DLD1 (cell line): ENCODE measurements at regions not wholly inside any gene's neighbourhood (a gene's known extent, or its start where the extent isn't known, plus 50 kb on each side); places are given as distances from the start of the nearest gene placed in this dataset.

Experiments used
- in situ Hi-C: cut with HindIII; loops from 2 replicates; pipeline ENCODE4 v1.10.0; 2017; ENCODE audit warnings: low sequenced_read_pairs

- in situ Hi-C loops: no loop called here
Observed at GRCh38 chr4:181157647-181158046, 1085.6 kb upstream of the TENM3 start.

DNA sequence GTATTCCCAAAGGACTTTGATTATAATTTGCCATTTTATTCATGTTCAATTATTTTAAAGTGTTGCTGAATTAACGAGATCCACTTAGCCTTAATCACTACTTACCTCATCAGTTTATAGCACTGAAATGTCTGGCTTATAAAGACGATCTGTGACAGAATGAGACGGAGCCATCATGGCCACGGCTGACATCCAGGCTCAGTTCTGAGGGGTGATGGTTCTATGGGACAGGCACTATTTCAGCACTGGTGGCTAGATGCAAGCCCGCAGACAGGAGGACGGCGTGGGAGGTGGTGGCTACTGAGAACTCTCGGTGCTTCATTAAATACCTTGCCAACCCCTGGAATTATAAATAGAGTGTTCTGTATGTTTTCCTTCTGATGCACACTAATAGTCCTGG is 1084.2 kb upstream of the TENM3 start:
- in situ Hi-C loops: no loop called here

DNA sequence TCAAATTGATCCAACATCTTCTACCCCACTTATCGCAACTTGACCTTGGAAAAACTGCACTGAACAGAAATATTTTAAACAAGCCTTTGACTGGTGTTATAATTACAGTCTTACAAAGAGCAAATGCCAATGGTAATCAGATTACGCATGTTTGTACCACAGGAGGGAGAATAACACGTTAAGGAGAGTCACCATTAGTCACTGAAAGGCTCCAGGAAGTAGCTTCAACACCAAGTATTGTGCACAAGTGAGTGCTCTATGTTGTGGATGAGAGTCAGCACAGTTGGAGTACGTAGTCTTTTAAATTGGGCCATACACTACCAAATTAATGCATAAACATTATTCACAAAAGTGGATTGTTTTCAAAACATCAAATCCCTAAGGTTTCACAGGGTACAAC is 1081.5 kb upstream of the TENM3 start:
- in situ Hi-C loops: no loop called here

GRCh38 chr4:181162266-181162665 is 1080.9 kb upstream of the TENM3 start:
- in situ Hi-C loops: no loop called here

GRCh38 chr4:181162676-181163075 is 1080.5 kb upstream of the TENM3 start:
- in situ Hi-C loops: no loop called here

DNA sequence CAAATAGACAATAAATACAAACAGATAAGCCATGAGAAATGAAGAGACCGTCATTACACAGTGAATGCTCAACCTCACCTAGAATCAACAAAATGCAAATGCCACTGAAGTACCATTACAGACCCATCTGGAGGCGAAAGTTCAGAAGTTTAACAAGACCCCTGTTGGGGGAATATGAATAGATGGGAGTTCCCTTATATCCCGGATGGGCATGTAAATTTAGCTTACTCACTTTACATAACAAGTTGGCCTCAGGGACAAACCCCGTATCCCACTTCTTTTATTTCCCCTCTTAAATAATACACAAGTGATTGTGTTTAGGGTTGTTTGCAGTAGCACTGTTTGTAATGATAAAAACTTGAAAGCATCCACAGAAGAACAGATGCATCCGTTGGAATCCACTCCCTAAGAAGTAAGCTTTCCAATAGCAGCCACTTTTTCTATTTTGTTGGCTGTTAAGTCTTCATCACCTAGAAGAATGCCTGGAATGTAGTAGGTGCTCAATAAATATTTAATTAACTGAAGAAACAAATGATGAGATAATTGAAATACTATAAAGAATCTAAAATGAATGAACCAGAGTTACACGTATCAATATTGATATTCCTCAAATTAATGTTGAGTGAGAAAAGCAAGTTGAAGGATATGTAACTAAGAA is 1076.3 kb upstream of the TENM3 start:
- in situ Hi-C loops: no loop called here

- in situ Hi-C loops: no loop called here
Observed at GRCh38 chr4:181168011-181168805, 1075.0 kb upstream of the TENM3 start.

DNA sequence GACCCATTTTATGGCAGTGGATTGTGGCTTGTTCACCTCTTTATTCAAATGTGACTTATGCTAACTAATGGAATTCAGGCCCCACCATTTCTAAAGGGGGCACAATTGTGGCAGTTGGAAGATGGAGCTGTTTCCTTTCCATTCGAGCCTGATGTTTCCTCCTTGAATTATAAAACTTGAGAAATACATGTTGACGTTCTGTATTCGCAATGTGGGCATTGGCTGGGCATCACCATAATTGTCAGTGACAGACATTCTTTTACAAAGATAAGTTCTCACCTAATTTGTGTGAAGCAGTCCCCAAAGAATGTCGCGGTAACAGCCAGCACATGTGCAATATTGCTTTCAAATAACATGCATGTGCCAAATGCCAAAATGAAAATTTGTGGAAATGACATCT is 1070.2 kb upstream of the TENM3 start:
- in situ Hi-C loops: no loop called here

- in situ Hi-C loops: no loop called here
Observed at GRCh38 chr4:181176306-181176705, 1066.9 kb upstream of the TENM3 start.

DNA sequence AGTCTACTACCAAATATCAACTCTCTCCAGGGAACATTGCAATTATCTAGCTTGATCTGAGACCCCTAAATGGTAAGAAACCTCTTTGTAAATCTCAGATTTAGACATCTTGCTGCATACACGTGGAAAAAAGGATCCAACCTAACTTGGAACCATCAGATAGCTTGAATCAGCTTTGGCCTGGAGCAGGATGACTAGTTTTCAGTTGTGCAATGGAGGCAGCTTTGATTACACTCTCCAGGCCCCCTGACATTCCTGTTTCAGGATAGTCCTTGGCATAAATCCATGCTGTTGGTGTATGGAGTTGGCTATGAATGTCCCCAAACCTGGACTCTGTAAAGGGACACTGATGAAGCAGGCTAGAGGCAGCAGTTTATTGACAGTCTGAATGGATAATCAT is 1061.9 kb upstream of the TENM3 start:
- in situ Hi-C loops: no loop called here

- in situ Hi-C loops: no loop called here
Observed at GRCh38 chr4:181189751-181190150, 1053.5 kb upstream of the TENM3 start.

DNA sequence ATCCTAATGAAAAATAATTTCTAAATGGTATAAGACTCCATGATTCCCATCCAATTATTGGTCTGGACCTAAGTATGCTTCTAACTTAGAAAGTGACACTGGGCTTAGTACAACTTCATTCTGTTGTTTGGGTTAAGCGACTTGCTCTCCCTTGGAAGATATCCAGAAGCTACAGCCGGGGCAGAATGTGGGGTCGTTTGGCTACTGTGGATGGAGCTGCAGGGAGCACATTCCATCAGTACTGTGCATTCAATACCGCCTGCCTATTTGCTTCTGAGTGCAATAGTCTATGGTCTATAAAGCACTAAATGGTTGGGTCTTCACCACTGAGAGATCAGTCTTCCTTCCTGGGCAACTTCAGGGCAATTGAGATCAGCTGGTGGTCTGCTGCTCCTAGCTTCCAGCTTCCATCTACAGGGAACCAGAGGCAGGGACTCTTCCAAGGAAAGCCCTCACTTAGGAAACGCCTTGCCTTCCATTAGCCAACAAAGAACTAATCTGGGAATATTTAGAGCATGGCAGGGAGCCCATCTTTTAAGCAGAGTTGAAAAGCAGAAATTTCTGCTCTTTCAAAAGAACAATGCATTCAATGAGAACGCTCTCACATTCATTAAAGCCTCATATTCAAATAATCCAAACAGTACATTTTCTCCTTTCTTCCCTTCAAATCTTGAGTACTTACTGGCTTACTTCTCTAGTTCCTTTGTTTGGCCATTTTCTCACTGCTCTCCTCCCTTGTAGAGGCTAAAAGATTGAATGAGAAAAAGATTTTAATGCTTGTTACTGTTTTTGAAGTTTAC is 1049.9 kb upstream of the TENM3 start:
- in situ Hi-C loops: no loop called here

GRCh38 chr4:181194096-181194495 is 1049.1 kb upstream of the TENM3 start:
- in situ Hi-C loops: no loop called here

DNA sequence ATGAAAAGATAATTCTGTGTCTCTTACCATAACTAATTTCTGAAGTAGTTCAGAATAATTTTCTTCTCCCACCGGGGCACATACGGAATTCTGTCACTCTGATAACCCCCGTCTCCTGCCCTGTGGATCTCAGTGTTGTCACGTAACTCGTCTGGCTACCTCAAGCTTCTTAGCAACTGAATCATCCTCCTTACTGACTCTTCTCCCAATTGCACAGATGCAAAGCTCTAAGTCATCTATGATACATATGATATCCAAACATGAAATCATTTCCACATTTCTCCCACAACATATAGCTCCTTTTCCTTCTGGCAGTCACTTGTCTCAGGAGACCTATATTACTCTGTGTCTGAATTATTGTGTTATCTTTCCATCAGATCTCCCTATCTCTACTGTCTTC is 1043.1 kb upstream of the TENM3 start:
- in situ Hi-C loops: no loop called here

DNA sequence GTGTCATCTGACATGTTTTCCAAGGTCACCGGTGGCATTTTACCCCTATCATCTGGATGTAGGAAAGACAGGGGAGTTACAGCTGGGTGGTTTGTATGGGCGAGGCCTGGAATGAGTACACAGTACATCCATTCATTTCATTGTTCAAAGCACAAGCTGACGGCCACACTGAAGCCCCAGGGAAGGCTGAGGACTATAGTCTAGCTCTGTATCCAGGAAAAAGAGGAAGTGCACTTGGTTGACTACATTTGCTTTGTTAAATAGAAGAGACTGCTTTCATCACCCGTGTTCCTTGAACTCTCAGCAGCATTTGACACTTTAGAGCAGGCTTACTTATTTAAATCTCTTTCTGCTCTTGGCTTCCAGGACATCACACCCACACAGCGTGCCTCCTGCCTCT is 1041.0 kb upstream of the TENM3 start:
- in situ Hi-C loops: no loop called here

- in situ Hi-C loops: no loop called here
Observed at GRCh38 chr4:181204109-181204508, 1039.1 kb upstream of the TENM3 start.

GRCh38 chr4:181213551-181213950 is 1029.7 kb upstream of the TENM3 start:
- in situ Hi-C loops: no loop called here

GRCh38 chr4:181216501-181216900 is 1026.7 kb upstream of the TENM3 start:
- in situ Hi-C loops: no loop called here

DNA sequence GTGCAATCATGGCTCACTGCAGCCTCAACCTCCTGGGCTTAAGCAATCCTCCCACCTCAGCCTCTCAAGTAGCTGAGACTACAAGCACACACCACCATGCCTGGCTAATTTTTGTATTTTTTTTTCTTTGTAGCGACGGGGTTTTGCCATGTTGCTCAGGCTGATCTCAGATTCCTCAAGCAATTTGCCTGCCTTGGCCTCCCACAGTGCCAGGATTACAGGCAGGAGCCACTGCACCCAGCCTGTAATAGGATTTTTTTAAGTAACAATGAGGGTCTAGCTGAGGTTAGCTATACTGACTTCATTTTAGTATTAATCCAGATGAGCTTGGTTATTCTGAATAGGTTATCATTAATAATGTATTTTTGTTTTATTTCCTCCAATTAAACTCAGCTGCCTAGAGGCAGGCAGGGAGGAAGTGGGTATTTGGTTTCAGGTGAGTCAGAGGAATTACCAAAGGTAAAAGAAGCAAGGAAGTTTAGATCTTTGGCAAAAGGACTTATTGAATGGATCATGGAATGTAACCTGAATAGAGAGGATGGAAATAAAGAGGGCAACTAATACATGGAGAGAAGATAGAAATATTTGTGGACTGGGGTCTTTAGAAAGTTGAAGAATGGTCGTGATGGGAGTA is 1023.3 kb upstream of the TENM3 start:
- in situ Hi-C loops: no loop called here

GRCh38 chr4:181224852-181225251 is 1018.4 kb upstream of the TENM3 start:
- in situ Hi-C loops: no loop called here

GRCh38 chr4:181225616-181226261 is 1017.5 kb upstream of the TENM3 start:
- in situ Hi-C loops: no loop called here
